NCI-H2171 (cell line): ENCODE measurements at regions not wholly inside any gene's neighbourhood (a gene's known extent, or its start where the extent isn't known, plus 50 kb on each side); places are given as distances from the start of the nearest gene placed in this dataset.

Experiments
- DNase-seq: peaks from one replicate; lab custom pipeline; 2025; lab: John Stamatoyannopoulos, UW

DNA sequence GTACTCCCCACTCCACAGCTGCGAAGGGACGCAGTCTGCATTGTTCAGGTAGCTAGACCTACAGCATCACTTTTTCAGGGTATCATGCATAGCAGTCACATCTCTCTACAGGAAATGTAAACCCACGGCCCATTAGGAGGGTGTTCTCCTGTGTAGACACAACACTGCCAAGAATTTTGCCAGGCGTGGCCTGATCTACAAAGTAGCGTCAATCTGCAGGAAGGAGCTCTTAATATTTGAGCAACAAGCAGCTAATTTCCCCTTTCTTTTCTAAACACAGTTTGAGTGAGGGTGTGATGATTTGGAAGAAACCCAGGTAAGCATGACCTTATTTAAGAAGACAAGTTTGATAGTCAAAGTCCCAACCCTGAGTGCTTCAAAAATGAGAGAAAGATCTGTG is 419.0 kb downstream of the GADD45G start:
- DNase-seq, result no peak

DNA sequence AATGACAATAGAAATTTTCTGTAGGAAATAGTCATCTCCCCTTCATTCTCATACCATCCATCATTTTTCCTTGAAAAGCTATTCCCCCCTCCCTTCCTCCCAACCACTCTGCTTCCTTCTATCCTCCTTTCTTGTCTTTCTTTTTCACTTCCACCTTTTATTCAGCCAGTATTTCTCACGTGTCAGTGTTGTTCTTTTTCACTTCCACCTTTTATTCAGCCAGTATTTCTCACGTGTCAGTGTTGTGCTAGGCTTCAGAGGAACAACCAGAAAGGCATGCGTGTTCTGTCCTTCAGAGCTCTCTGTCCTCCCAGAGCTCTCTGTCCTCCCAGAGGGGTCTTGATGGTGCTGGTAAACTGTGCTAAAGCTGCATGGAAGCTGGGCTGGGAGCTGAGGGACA is 419.6 kb downstream of the GADD45G start:
- DNase-seq, result no peak

DNA sequence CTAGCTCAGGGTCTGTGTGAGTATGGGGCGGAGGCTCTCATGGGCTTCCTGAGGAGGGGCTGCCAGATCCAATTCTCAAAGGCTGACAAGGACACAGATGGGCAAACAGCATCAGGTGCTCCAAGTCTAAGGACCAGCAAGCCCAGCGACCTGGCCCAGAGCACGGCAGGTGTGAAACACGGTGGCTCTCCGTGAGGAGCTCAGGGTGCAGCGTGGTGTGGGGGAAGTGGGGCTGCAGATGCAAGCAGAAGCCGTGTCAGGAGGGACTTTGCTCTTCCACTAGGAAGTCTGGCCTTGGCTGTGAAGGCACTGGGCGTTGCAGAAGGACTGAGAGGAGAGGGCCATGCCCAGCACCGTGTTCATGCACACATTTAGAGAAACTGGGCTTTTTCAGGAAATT is 420.0 kb downstream of the GADD45G start:
- DNase-seq, result no peak

DNA sequence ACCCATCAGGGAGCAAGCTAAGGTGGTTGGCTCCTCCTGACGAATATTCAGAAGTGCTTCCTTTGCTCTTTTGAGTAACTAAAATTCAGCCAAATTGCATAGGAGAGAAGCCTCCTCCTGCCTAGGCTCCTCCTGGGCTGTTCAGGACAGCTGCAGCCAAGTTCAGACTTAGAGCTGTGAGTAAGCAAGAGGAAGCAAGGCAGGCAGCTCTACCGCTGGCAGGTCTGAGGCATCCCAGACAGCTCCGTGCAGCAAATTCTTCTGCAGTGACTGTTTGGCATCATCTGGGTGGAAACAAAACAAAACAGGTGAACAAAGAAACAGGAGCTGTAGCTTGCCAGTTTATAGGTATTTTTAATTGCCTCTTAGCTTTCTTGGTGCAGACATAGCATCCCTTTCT is 421.0 kb downstream of the GADD45G start:
- DNase-seq, result no peak

DNA sequence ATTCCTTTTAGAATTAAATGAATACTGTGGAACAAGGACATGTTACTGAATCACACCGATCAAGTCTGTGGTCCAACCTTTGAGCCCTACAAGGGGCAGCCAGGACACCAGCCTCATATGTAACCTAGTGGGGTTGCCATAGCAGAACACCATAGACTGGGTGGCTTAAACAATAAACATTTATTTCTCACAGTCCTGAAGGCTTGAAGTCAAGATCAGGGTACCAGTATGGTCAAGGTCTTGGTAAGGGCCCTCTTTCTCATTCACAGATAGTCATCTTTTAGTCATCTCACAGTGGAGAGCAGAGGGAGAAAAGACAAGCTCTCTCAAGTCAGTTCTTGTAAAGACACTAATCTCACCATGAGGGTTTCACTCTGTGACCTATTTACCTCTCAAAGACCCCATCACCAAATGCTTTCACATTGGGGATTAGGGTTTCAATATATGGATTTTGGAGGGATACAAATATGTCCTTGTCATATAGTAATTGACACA is 422.5 kb downstream of the GADD45G start:
- no peak for DNase-seq

DNA sequence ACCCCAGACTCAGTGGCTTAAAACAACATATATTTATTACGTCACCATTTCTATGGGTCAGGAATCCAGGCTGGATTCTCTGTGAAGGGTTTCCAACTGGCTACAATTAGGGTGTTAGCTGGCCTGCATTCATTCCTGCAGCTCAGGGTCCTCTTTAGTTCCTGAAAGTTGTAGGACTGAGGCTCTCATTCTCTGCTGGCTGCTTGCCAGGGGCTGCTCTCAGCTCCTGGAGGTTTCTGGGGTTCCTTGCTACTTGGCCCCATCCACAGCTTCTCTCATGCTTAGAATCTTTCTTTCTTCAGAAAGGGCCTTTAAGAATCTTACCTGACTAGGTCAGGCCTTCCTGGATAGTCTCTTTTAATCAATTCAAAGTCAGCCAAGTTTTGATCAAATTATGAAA is 424.6 kb downstream of the GADD45G start:
- DNase-seq, result no peak

DNA sequence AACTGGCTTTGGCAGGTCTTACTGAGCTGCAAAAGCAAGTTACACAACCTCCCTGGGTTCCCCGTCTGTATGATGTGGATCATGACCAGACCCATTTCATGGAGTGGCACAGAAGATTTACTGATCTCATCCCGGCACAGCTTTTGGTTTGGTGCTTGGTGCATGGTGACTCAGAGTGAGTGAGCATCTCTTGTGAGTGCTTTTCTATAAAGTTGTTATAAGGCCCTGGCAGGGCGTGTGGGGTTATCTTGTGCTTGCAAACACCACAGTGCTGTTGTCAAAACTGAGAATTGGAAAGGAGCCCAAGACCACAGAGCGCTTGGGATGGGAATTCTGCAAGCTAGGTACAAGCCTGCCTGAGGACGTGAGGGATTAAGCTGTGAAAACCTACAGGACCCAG is 425.2 kb downstream of the GADD45G start:
- no peak for DNase-seq

DNA sequence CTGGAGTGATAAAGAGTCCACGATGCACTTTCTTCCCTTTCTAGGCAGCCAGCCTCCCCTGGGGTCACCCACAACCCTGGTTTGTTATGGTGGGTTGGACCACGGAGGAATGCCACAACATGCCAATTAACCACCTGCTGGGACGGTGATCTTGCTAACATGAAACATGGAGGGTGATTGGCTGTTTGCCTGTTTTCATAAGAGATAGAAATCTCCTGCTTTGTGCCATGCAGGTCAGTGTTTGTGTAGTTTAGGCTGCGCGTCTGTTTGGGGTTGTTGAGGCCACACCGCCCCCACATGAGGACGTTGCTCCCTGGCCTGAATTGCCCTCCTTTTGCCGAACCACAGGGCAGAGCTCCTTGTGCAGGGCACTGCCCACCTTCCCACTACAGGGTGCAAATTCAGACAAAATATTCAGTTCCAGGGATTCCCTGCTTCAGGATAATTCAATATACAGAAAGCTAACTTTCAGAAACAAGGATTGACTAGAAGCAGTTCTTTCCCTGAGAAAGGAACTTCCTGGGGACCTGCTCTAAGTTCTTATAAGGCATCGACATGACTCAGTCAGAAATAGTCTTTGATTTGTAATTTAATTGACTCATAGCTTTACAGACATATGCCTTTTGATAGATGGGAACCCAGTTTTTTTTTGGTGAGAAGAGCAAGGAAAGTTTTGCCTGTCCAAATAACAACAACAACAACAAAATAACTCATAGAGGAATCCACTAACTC is 427.6 kb downstream of the GADD45G start:
- no peak for DNase-seq

DNA sequence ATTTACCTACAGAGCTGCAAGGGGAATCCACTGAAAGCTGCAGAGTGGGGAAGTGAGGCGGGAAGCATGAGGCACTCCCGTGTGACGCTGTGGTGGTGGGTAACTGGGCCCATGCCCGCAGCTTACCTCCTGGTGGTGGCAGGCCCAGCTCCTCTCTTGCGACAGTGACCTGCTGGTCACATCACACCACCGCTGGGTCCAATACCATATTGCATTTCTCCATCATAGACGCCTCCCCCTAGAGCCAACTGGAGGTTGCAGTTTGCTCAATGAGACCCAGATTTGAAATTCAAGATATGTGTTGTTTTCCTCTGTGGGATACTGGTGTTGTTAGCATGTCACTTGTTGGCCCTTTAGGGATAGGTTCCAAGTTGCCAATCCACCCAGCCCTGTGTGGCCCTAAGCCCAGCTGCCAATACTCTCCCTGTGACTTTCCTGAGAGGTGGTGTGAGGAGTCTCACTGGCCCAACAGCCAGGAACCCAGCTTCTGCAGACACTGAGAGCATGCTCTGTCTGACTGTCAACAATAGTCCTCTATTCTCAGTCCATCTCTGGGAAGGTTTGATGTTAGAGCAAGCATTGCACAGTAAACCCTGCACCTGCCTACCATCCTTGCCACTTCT is 428.3 kb downstream of the GADD45G start:
- DNase-seq, result no peak

DNA sequence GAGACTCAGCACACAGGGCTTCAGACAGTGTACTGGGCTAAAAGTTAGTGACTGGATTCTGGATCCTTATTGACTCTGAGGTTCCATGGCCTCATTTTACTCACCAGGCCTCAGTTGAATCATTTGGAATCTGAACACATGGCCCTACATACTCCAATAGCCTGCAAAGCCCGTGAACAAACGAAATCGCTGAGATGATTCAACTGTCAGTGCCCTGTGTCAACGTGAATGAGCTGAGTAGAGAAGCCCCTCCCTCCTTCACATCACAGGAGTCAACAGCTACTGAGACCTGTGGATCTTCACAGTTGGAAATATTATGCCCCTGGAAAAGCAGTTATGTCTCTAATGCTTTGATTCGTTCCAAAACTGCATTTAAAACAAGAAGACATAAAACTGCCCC is 429.3 kb downstream of the GADD45G start:
- no peak for DNase-seq

DNA sequence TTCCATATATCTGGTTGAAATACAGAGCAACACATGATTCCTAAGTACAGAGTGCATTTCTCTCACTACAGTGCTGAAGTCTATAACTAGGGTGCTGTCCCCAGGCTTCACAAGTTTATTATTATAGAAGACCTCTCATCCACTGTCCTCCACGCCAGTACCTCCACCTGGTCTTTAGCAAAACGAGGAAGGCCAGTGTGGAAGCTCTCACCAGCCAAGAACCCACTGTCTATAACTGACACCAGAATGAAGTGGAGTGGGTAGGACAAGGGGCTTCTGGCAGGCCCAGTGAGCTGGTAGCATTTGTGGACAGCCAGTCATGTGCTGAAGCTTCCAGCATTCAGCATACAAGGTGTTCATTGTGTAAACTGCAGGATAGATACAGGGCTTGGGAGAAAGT is 430.7 kb downstream of the GADD45G start:
- DNase-seq, result no peak

DNA sequence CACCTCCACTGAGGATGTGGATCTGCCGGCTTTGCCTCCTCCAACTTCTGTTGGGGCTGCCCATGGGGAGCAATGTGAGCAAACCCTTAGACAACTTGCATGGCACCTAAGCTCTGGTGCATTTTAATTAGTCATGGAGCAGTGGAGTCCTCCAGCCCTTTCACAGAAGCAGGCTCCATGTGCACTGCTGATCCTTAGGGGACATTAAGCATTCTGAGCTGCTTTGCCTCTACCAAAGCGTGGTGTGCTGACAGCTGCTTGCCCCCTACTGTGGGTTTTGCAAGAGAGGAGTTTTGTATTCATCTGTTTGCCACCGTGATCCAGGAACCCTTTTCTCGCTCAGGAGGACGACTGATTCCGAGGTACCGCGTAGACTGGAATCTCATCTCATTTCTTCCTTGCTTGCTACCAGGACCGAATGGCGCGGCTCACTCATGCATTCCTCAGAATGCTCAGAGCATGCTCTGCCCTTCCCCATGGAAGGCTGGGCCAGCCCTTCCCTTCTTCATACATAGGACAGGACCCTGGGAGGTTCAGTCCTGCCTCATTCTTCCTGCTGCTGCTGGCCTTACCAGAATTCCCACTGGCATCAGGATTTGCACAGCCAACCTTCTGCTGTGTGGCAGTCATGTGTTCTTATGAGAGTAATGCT is 432.5 kb downstream of the GADD45G start:
- DNase-seq, result no peak

DNA sequence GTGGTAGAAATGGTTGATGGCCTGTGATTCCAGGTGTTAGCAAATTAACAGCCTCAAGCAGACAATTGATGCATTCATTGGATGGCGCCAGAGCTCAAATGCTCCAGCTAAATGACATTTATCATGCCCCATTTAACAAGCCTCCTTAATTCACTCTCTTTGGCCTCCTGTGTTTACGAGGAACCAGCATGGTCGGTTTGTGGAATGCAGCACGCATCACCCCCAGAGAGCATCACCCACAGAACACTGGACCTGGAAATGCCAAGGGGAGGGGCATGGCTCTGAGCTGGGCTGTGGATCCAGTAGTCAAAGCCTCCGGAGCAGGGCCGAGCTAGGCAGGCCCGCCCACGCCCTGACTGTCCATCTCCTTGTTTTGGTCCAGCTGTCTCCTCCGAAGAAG is 434.0 kb downstream of the GADD45G start:
- DNase-seq, result peak; percentile 76

DNA sequence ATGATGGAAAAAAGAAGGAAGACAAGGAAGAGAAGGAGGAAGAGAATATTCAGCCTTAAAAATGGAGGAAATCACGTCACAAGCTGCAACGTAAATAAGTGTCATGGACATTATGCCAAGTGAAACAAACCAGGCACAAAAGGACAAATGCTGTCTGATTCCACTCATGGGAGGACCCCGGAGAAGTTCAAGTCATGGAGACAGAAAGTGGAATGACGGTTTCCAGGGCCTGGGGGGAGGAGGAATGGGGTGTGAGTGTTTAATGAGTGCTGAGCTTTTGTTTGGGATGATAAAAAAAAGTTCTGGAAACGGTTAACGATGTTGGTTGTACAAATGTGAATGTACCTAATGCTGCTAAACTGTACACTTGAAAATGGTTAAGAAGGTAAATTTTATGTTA is 439.5 kb downstream of the GADD45G start:
- DNase-seq, result no peak

DNA sequence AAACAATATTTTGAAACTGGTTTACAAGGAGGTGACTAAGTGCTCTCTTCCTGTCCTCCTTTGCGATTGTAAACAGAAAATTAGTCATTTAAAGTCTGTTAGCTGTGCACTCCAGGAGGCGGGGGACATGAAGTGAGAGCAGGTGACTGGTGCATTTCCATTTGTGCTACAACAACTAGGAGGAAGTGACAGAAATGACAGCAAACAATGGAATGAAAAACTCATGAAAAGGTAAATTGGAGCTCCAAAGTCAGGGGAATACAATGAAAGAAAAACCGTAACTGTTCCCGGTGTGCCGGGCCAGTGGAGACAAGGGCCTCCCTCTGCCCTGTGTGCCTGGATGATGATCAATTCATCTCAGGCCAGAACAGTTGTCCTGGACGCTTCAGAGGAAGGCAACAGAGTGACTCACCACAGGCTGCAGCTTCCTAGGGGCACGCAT is 439.9 kb downstream of the GADD45G start:
- DNase-seq, result no peak

DNA sequence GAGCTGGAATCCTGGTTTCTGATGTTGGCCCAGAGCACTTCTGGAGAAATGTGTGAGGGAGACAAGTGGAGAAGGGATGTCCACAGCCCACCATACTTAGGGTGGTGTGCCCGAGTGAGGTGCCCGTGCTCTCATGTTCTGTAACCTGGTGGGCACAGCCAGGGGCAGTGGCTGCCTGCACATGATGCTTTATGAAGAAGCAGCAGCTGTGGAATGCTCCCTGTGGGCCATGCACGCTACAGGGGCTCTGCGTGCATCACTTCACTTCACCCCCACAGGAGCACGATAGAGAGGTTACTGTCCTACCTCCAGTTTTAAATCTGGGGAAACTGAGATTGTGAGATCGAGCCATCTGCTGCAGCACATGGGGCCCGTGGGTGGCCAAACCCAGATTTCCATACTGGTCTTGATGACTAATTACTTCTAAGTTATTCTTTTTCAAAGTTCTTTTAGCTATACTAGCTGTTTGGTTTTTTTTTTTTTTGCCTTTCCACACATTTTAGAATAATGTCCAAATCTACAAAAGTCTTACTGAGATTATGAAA is 441.6 kb downstream of the GADD45G start:
- no peak for DNase-seq

DNA sequence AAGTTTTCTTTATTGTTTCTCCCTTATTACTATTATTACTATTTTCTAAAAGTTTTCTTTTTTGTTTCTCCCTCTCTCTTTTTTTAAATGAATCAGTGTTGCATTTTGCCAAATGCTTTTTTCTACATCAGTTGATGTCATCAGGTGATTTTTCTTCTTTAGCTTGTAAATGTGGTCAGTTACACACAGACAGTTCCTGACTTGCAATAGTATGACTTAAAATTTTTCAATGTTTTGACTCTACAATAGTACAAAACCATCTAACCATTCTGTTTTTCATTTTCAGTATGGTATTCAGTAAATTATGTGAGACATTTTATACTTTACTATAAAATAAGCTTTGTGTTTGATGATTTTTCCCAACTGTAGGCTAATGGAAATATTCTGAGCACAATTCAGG is 443.0 kb downstream of the GADD45G start:
- DNase-seq, result no peak

DNA sequence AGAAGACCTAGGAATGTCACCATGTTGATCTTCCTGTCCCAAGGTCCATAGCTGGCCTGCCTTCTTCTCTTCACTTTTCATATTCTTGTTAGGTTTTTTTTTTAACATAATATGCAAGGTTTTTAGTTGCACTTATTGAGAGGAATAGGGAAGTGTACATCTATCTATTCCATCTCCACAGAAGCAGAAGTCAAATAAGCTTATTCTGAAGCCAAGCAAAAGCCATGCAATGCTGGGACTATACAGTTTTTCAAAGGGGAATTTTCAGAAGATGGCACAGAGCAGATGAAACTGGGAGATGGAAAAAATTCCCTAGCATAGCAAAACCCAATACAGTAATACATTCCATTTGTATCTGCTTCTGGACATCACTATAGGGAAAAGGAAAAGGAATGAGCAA is 447.6 kb downstream of the GADD45G start:
- DNase-seq, result no peak

DNA sequence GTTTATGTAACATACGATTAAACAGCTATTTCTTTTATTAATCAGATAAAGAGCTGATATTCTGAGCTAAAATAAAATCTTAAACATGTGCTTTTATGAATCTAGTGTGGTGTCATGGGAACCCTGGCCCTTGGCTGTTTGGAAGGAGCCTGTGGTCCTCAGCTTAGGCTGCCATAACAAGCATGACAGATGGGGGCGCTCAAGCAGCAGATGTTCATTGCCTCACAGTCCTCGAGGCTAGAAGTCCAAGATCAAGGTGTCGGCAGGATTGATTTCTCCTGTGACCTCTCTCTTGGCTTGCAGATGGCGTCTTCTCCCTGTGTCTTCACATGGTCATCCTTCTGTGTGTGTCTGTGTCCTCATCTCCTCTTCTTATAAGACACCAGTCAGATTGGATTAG is 448.2 kb downstream of the GADD45G start:
- no peak for DNase-seq

DNA sequence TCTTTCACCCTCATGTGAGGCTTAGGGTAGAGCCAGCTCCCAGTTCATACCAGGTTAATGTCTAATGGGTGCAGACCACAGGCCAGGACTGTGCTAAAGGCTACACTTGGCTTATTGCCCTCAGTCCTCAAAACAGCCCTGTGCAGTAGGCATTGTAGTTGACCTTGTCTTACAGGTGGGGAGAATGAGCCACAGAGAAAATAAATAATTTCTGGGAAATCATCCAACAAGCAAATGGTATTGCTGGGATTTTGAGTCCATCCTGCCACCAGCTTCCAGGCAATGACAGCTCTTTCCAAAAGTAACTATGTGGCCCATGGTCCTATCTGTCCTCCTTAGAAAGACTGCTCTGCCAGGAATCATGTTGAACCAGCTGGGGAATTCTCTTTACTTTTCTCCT is 450.0 kb downstream of the GADD45G start:
- no peak for DNase-seq

DNA sequence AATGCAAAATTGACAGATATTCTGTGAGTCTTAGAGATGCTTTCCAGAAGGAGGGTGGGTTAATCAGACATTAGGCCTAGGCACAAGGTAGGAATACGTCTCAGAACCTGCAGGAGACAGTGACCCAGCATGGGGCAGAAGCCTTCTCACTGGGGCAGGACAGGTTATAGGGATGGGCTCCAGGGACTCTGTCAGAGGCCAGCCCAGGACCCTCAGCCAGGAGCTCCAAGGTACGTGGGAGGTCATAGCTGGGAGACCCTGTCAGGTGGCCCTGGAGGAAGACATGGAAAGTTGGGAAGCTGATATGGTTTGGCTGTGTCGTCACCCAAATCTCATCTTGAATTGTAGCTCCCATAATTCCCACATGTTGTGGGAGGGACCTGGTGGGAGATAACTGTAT is 450.4 kb downstream of the GADD45G start:
- DNase-seq, result no peak

DNA sequence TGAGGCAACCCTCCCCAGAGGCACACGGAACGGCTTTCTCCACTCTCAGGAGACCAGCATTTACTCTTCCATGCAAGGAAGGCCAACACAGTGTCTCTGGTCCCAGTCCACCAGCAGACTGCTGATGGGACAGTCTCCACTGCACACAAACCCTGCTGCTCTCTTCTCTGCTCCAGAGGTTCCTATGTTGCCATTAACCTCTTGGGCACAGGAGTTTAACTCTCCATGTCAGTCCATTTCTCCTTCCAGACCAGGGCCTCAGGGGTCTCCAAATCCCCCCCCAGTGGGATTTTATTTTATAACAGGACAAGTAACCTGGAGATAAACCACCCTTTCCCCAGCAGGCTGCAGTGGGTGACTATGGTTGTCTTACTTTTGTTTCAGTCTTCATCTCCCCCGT is 452.5 kb downstream of the GADD45G start:
- DNase-seq, result no peak

DNA sequence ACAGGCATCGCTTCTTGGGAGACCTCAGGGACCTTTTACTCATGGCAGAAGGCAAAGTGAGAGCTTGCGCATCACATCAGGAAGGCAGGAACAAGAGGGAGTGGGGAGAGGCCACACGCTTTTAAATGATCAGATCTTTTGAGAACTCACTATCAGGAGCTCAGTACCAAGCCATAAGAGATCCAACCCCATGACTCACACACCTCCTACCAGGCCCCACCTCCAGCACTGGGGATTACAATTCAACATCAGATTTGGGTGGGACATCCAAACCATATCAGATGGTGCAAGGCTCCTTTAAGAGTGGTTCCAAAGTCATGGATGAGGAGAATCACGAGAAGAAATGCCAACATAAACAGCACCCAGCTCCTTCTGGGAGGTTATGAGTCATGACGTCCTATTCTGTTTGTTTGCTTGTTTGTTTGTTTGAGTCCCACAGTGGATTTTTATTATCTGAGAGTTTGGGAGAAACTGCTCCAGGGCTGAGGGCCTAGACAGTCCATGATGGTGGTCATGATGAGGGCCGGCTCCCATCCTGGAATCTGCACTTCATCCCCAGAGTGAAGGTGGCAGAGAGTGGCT is 453.5 kb downstream of the GADD45G start:
- no peak for DNase-seq
